ENCODE measurements at regions not wholly inside any gene's neighbourhood (a gene's known extent, or its start where the extent isn't known, plus 50 kb on each side); places are given as distances from the start of the nearest gene placed in this dataset.
"Not testable (repeated sequence)": the region's sequence is repeated elsewhere in the genome, so short reads cannot be mapped to it uniquely, and the experiment has no call there.

DNA sequence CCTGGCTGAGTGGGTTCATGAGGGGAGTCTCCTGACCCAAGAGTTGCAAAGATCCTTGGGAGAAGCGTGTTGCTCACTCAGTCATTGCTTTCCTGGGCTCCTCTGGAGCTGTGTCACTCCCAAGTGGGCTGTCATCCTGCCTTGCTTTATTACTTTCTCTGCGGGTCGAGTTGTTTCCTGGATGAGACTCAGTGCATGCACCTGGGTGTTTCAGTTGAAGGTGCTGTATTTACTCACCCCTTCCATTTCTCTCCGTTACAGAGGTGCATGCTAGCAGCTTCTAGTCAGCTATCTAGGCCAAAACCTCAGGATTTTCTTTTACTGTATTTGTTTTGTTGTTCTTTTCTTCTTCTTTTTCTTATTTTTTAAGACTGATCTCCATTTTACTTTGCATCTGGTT lies 785.5 kb upstream of the EDIL3 start:
- DNase-seq (ENCODE audit: low spot score), result no peak

GRCh38 chr5:85173469-85173868 lies 788.8 kb upstream of the EDIL3 start:
- DNase-seq (ENCODE audit: low spot score), result no peak

DNA sequence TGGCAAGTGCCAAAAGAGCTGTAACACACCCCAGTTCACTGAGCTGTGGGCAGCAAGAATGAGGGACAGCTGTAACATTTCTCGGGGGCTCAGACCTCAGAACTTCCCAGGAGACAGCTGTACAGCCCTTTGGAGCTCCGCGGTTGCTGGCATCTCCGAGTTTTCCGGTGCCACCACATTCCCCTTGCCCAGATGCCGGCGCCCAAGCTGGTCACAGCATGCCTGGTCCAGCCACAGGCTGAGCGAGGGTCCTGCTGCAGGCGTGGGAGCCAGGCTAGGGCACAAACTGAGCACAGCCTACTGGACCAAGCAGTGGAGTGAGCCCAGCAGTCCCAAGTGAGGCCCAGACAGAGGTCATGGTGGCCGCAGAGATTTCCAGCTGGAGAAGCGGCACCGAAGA lies 797.7 kb upstream of the EDIL3 start:
- no peak for DNase-seq (ENCODE audit: low spot score)

DNA sequence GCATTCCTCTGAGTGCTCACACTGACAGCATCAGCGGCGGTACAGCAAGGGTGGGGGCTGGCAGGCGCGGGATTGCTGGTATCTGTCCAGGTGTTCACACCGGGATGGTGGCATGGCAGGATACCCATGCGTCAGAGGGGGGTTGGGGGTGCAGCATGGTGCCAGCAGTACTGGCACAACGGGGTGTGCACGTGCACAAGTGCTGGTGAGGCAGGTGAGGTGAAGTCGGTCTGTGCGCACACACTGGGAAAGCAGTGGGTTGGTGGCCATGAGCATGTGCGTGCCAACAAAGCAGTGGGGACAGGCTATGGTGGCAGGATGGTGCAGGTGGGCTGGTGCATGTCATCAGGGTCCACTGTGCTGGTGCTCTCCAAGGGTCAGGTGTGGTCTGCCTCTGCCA lies 819.6 kb upstream of the EDIL3 start:
- no peak for DNase-seq (ENCODE audit: low spot score)

- DNase-seq (ENCODE audit: low spot score), result no peak
Measured at GRCh38 chr5:85205430-85205829, 820.8 kb upstream of the EDIL3 start.

- DNase-seq (ENCODE audit: low spot score), result no peak
Measured at GRCh38 chr5:85225388-85225787, 840.7 kb upstream of the EDIL3 start.

DNA sequence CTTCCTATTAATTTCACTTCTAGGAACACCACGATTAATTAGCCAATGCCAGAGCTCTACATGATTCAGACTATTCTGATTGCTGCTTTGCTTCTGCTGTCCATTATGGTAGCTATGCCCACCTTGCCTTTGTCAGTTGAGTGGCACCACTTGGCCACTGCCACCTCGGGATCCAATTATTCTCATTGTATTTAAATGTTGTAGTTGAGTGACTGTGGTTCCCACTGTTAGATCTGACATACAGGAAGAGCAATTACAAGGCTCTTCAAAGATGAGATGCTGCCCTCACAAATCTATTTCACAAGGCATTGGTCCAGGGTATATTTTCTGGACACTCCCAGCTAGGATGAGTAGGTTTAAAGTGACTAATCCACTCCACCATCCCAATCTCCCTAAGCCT lies 864.5 kb upstream of the EDIL3 start:
- no peak for DNase-seq (ENCODE audit: low spot score)

GRCh38 chr5:85263125-85263524 lies 878.4 kb upstream of the EDIL3 start:
- no peak for DNase-seq (ENCODE audit: low spot score)

DNA sequence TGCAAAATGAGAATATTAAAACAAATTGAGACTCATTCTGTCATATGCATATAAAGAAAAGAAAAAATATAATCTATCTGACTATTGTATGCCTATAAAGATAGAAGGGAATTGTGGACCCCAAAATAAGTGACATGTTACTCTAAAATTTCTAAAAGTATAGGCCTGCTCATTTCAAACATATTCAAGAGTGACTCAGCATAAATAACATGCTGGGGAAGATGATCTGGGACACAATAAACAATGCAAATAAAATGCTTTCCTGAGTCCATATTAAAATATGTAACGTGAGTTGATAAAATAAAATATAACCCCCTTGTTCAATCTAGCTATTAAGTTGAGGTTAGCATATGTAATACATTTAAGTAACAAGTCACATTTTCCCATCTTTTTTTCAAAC lies 882.0 kb upstream of the EDIL3 start:
- DNase-seq (ENCODE audit: low spot score), result no peak

DNA sequence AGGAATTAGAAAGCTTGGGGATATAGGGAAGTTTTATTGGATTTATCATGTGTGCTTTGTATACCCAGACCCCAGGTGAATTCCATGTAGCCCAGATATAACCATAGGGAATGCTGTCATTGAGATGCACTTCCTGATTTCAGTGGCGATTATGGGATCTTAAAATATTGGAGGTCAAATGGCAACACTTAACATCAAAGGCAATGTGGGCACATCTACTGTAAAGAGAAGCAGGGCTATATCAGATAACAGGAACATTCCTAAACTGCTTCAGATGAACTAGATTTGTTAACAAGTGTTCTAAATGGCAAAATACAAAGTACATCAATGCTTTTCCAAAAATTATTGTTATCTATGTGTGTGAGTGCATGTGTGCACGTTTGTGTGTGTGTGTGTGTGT lies 883.5 kb upstream of the EDIL3 start:
- no peak for DNase-seq (ENCODE audit: low spot score)

DNA sequence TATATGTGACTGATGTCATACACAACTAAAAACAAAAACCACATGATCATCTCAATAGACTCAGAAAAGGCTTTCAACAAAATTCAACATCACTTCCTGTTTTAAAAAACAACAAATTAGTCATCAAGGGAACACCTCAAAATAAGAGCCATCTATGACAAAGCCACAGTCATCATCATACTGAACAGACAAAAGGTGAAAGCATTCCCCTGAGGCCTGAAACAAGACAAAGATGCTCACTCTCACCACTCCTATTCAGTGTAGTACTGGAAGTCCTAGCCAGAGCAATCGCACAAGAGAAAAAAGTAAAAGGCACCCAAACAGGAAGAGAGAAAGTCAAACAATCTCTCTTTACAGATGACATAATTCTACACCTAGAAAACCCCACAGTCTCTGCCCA lies 893.5 kb upstream of the EDIL3 start:
- DNase-seq (ENCODE audit: low spot score), result no peak

GRCh38 chr5:85288914-85289313 lies 904.2 kb upstream of the EDIL3 start:
- DNase-seq (ENCODE audit: low spot score), result no peak

- no peak for DNase-seq (ENCODE audit: low spot score)
Measured at GRCh38 chr5:85293145-85293785, 908.6 kb upstream of the EDIL3 start.

DNA sequence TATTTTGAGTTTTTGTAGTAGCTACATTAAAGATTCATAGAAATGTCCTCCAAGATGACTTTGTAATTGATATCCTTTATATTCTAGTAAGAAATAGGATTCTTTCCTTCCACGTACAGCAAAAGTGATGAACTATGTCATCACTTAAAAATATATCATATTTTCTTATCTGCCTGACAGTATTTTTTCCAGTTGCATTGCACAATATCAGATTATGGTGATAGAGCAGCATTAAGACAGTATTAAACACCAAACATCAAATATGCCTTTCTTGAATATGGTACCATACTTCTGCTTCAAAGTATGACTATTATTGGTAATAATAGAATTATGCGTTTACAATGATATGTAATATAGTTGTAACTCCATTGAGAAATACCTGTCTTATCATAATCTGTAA lies 919.8 kb upstream of the EDIL3 start:
- no peak for DNase-seq (ENCODE audit: low spot score)

- DNase-seq (ENCODE audit: low spot score), result no peak
Measured at GRCh38 chr5:85305766-85306165, 921.1 kb upstream of the EDIL3 start.

DNA sequence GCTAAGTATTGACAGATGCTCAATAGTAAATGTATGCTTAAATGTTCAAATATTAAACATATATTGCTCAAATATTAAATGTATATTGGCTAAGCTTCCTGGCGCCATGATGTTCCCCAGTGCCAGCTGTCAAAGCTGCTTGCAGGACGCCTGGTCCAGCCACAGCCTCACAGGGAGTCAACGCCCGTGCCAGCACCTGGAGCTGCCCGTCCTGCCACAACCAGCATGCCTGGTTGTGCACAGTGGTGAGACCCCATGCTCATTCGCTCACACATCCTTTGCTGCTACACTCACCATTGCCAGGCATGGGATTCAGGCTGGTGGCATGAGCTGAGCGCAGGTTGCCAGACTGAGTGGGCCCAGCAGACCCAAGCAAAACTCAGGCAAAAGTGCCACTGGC lies 926.9 kb upstream of the EDIL3 start:
- no peak for DNase-seq (ENCODE audit: low spot score)

DNA sequence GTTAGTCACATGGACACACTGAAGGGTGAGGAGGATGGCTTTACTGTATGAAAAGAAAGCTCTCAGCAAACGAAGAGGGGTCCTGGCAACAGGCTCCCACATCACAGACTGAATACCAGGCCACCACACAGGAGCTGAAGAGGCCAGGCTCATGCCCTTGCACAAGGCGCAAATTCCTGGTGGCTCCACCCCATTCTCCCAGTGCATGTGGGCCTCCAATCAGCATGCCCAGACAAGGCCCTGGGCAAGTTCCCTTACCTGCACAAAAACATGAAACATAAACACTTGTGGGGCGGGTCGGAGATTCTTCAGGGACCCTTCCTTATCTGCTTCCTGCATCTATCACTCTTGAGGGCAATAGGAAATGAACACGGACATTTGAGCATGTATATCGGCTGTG lies 935.8 kb upstream of the EDIL3 start:
- no peak for DNase-seq (ENCODE audit: low spot score)

DNA sequence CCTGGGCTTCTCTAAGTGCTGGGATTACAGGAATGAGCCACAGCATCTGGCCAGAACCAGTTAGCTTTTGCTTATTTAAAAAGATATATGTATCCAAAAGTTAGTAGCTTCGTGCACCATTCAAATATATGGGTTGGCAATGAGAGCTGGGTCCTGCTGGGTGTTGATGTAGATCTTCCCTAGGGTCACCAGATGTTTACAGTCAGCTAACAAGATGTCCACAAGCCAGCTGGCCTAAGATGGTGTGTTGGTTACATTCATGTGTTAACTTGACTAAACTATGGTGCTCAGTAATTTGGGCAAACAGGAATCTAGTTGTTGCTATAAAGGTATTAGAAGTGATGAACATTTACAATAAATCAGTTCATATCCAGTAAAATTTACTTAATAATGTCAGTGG lies 948.6 kb upstream of the EDIL3 start:
- DNase-seq (ENCODE audit: low spot score), result no peak

DNA sequence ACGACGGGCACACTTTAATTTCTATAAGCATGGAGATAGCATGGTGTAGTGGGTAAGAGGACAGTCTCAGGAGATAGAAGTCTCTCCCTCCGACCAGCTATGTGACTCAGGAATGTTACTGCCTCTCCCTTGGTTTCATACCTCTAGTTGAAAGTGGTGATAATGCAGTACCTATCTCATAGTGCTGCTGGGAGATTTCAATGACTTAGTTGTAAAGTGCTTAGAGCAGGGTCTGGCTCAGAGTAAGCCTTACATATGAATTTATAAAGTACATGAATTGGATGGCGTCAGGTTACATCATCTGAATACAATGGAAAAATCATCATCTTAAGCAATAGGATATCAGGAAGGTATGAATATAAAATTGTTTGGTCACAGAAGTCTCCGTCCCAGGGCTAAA lies 952.8 kb upstream of the EDIL3 start:
- DNase-seq (ENCODE audit: low spot score), result no peak

DNA sequence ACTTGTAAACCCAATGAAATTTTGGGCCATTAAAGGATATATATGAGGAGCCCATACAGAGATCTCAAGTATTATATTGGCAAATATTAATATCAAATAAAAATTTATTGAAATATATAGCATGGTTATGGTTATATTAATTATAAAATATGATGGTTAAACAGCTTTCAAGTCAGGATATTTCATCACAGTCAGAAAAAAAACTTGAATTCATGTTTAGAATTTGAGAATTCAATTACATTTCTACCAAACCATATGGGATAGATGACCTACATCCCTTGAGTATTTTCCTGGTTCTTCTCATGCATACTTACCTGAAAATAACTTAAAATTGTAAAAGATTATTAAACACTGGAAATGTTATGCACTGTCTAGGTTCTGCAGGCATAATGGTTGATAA lies 956.1 kb upstream of the EDIL3 start:
- no peak for DNase-seq (ENCODE audit: low spot score)

DNA sequence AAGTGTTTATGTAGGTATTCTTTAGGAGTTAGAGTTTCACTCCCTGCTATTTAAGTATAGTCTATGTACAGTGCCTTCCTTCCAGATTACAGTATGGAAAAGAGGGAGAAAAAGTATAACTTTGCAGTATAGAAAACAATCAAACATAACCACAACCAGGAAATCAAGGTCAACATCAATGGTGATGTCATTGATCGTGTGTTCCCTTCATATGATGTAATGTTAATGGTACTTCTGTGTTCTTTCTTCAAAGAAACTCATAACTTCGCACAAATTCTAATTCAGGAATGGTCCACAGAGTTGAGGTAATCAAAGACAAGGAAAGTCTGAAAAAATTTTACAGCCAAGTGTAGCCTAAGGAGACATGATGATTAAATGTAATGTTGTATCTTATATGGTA lies 961.1 kb upstream of the EDIL3 start:
- DNase-seq (ENCODE audit: low spot score), result no peak

- no peak for DNase-seq (ENCODE audit: low spot score)
Measured at GRCh38 chr5:85357309-85357708, 972.6 kb upstream of the EDIL3 start.

- no peak for DNase-seq (ENCODE audit: low spot score)
Measured at GRCh38 chr5:85375525-85375924, 990.8 kb upstream of the EDIL3 start.

GRCh38 chr5:85388770-85389169 lies 1004.1 kb upstream of the EDIL3 start:
- DNase-seq (ENCODE audit: low spot score), result no peak

DNA sequence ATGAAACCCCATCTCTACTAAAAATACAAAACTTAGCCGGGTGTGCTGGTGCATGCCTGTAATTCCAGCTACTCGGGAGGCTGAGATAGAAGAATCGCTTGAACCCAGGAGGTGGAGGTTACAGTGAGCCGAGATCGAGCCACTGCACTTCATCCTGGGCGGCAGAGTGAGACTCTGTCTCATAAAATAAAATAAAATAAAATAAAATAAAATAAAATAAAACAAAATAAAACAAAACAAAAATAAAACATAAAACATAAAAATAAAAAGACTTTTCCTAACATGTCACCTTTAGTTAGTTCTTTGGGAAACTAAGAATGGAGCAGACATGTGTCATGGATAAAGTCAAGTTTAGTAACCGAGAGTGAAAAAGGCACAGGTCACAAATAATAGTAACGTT lies 1007.6 kb upstream of the EDIL3 start:
- not testable (repeated sequence) for DNase-seq (ENCODE audit: low spot score)
